ENCODE measurements at regions not wholly inside any gene's neighbourhood (a gene's known extent, or its start where the extent isn't known, plus 50 kb on each side); places are given as distances from the start of the nearest gene placed in this dataset.

DNA sequence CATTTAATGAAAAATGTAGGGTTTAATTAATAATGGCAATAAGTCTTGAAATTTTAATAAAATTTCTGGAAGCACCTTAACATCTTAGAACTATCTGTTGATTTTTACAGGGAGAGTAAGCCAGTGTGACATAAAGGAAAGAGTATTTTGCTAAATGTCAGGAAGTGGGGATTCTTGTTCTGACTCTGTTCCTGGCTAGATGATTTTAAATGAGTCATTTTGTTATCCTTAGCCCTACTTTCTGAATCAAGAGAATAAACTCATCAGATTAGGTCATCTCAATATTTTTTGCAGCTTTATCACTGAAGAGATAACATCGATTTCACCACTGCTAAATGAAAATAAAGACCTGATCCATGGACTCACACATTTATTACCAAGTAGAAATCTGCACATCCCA lies 377.5 kb upstream of the CYRIA start:
- DNase-seq = no peak
- no peak overlapping the region for H2BK120ac ChIP-seq (ENCODE audit: low read depth, low read length)
- no peak overlapping the region for H3K9ac ChIP-seq (ENCODE audit: low read length)
- H3K23ac ChIP-seq (ENCODE audit: low read length) = no peak overlapping the region
- H3K4me1 ChIP-seq (ENCODE audit: control insufficient read depth, low read depth, low read length) = no peaks in the 10 kb centered on the region
- H3K36me3 ChIP-seq (ENCODE audit: control insufficient read depth, insufficient read depth, low read length) = no peaks in the 10 kb centered on the region
- H3K79me2 ChIP-seq (ENCODE audit: control insufficient read depth, insufficient read depth, low read length) = no peaks in the 10 kb centered on the region
- H3K27me3 ChIP-seq (ENCODE audit: insufficient read depth, low read length, poor library complexity) = no peaks in the 10 kb centered on the region
- no peak overlapping the region for H3K56ac ChIP-seq (ENCODE audit: low read length)
- no peak overlapping the region for H3K4me2 ChIP-seq (ENCODE audit: low read length)
- H3K79me1 ChIP-seq (ENCODE audit: low read length) = no peaks in the 10 kb centered on the region
- no peak overlapping the region for H3K4ac ChIP-seq (ENCODE audit: low read depth, low read length)
- H4K8ac ChIP-seq (ENCODE audit: low read depth, low read length) = no peak overlapping the region
- no peak overlapping the region for H2BK15ac ChIP-seq (replicated peaks; ENCODE audit: low read depth)
- H3K4me3 ChIP-seq (ENCODE audit: low read length) = no peak overlapping the region
- H4K5ac ChIP-seq (ENCODE audit: low read length) = no peak overlapping the region
- H2AK5ac ChIP-seq (ENCODE audit: low read length) = no peak overlapping the region
- no peak overlapping the region for H2BK5ac ChIP-seq (ENCODE audit: low read length)
- WGBS (ENCODE audit: extremely low coverage, insufficient coverage, low lambda C conversion rate) = no CpG with 5 or more reads among the region's 1 CpG
- no peak overlapping the region for H3K18ac ChIP-seq (ENCODE audit: low read length)
- no peak overlapping the region for H3K27ac ChIP-seq (ENCODE audit: low read depth, low read length)

DNA sequence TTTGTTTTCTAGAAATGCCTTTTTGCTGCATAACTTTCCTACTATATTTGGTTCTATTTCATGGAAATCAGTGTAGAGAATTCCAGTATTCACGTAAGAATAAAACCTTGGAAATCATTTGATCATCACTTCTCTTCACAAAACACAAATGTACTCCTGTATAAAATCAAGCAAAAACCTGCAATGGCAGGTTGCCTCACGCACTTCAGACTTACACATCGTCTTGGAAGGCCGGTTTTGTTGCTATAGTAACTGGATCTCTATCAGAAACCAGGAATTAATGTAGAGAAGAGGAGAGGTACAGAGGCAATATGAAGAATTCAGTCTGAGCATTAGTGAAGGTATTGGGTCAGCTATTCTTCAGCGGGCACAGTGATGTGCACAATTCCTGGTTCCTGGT lies 370.7 kb upstream of the CYRIA start:
- Histone ChIP-seq H2BK5ac (ENCODE audit: low read length) (no peak overlapping the region), H3K27me3 (ENCODE audit: insufficient read depth, low read length, poor library complexity) (no peaks in the 10 kb centered on the region), H2AK5ac (ENCODE audit: low read length) (no peak overlapping the region), H3K23ac (ENCODE audit: low read length) (no peak overlapping the region), H3K79me1 (ENCODE audit: low read length) (no peaks in the 10 kb centered on the region), H3K4me2 (ENCODE audit: low read length) (no peak overlapping the region), H3K56ac (ENCODE audit: low read length) (no peak overlapping the region), H3K18ac (ENCODE audit: low read length) (no peak overlapping the region), H4K5ac (ENCODE audit: low read length) (no peak overlapping the region), H2BK15ac (replicated peaks; ENCODE audit: low read depth) (no peak overlapping the region), H3K36me3 (ENCODE audit: control insufficient read depth, insufficient read depth, low read length) (no peaks in the 10 kb centered on the region), H2BK120ac (ENCODE audit: low read depth, low read length) (no peak overlapping the region), H3K4ac (ENCODE audit: low read depth, low read length) (no peak overlapping the region), H3K9ac (ENCODE audit: low read length) (no peak overlapping the region), H4K8ac (ENCODE audit: low read depth, low read length) (no peak overlapping the region), H3K27ac (ENCODE audit: low read depth, low read length) (no peak overlapping the region), H3K4me3 (ENCODE audit: low read length) (no peak overlapping the region), H3K79me2 (ENCODE audit: control insufficient read depth, insufficient read depth, low read length) (no peaks in the 10 kb centered on the region), H3K4me1 (ENCODE audit: control insufficient read depth, low read depth, low read length) (no peaks in the 10 kb centered on the region)
- no peak for DNase-seq
- no CpG with 5 or more reads among the region's 5 CpGs for WGBS (ENCODE audit: extremely low coverage, insufficient coverage, low lambda C conversion rate)

- H3K4me2 ChIP-seq (ENCODE audit: low read length) = no peak overlapping the region
- H2AK5ac ChIP-seq (ENCODE audit: low read length) = no peak overlapping the region
- H3K4ac ChIP-seq (ENCODE audit: low read depth, low read length) = no peak overlapping the region
- no peak overlapping the region for H2BK15ac ChIP-seq (replicated peaks; ENCODE audit: low read depth)
- H3K18ac ChIP-seq (ENCODE audit: low read length) = no peak overlapping the region
- H3K79me1 ChIP-seq (ENCODE audit: low read length) = no peaks in the 10 kb centered on the region
- H3K36me3 ChIP-seq (ENCODE audit: control insufficient read depth, insufficient read depth, low read length) = no peaks in the 10 kb centered on the region
- no peak overlapping the region for H3K27ac ChIP-seq (ENCODE audit: low read depth, low read length)
- no peak overlapping the region for H2BK120ac ChIP-seq (ENCODE audit: low read depth, low read length)
- no peak overlapping the region for H3K9ac ChIP-seq (ENCODE audit: low read length)
- no peak overlapping the region for H3K23ac ChIP-seq (ENCODE audit: low read length)
- no peaks in the 10 kb centered on the region for H3K4me1 ChIP-seq (ENCODE audit: control insufficient read depth, low read depth, low read length)
- H3K56ac ChIP-seq (ENCODE audit: low read length) = no peak overlapping the region
- no peak for DNase-seq
- no peaks in the 10 kb centered on the region for H3K27me3 ChIP-seq (ENCODE audit: insufficient read depth, low read length, poor library complexity)
- no peak overlapping the region for H2BK5ac ChIP-seq (ENCODE audit: low read length)
- no peak overlapping the region for H3K4me3 ChIP-seq (ENCODE audit: low read length)
- H3K79me2 ChIP-seq (ENCODE audit: control insufficient read depth, insufficient read depth, low read length) = no peaks in the 10 kb centered on the region
- H4K5ac ChIP-seq (ENCODE audit: low read length) = no peak overlapping the region
- H4K8ac ChIP-seq (ENCODE audit: low read depth, low read length) = no peak overlapping the region
- WGBS (ENCODE audit: extremely low coverage, insufficient coverage, low lambda C conversion rate) = no CpG with 5 or more reads among the region's 1 CpG
Measured at GRCh38 chr2:17035010-17035409, 369.4 kb upstream of the CYRIA start.

DNA sequence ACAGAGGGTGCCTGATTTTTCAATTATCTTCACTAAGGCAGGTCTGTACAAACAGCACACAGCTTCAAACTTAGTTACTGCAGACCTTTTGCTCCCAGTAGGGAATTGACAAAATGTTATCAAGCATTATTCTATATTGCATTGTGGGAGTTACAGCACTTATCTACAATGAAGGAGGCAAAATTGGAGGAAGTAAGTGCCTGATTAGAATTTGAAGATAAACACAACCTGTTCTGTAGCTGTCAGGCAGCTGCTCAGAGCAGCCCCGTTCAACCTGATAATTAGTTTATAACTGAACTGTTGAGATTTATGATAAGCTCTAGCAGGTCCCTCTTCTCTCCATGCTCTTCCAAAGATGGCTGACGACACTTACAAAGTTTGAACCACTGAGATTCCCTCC lies 364.4 kb upstream of the CYRIA start:
- no peaks in the 10 kb centered on the region for H3K4me1 ChIP-seq (ENCODE audit: control insufficient read depth, low read depth, low read length)
- H3K18ac ChIP-seq (ENCODE audit: low read length) = no peak overlapping the region
- H2BK15ac ChIP-seq (replicated peaks; ENCODE audit: low read depth) = no peak overlapping the region
- no peak overlapping the region for H3K23ac ChIP-seq (ENCODE audit: low read length)
- peak; percentile 75 for DNase-seq
- H3K4me3 ChIP-seq (ENCODE audit: low read length) = no peak overlapping the region
- no peak overlapping the region for H3K4me2 ChIP-seq (ENCODE audit: low read length)
- no peak overlapping the region for H4K8ac ChIP-seq (ENCODE audit: low read depth, low read length)
- no peak overlapping the region for H2BK120ac ChIP-seq (ENCODE audit: low read depth, low read length)
- H4K5ac ChIP-seq (ENCODE audit: low read length) = no peak overlapping the region
- H3K9ac ChIP-seq (ENCODE audit: low read length) = no peak overlapping the region
- H3K79me2 ChIP-seq (ENCODE audit: control insufficient read depth, insufficient read depth, low read length) = no peaks in the 10 kb centered on the region
- WGBS (ENCODE audit: extremely low coverage, insufficient coverage, low lambda C conversion rate) = no CpG with 5 or more reads among the region's 2 CpGs
- no peak overlapping the region for H2BK5ac ChIP-seq (ENCODE audit: low read length)
- no peak overlapping the region for H3K56ac ChIP-seq (ENCODE audit: low read length)
- no peaks in the 10 kb centered on the region for H3K79me1 ChIP-seq (ENCODE audit: low read length)
- H2AK5ac ChIP-seq (ENCODE audit: low read length) = no peak overlapping the region
- H3K27ac ChIP-seq (ENCODE audit: low read depth, low read length) = no peak overlapping the region
- H3K27me3 ChIP-seq (ENCODE audit: insufficient read depth, low read length, poor library complexity) = no peaks in the 10 kb centered on the region
- H3K36me3 ChIP-seq (ENCODE audit: control insufficient read depth, insufficient read depth, low read length) = no peaks in the 10 kb centered on the region
- no peak overlapping the region for H3K4ac ChIP-seq (ENCODE audit: low read depth, low read length)

GRCh38 chr2:17012297-17012696 lies 346.7 kb upstream of the CYRIA start:
- no peak overlapping the region for H3K4me2 ChIP-seq (ENCODE audit: low read length)
- no peak for DNase-seq
- no CpG with 5 or more reads among the region's 3 CpGs for WGBS (ENCODE audit: extremely low coverage, insufficient coverage, low lambda C conversion rate)
- H2BK5ac ChIP-seq (ENCODE audit: low read length) = no peak overlapping the region
- H4K8ac ChIP-seq (ENCODE audit: low read depth, low read length) = no peak overlapping the region
- H3K79me1 ChIP-seq (ENCODE audit: low read length) = no peaks in the 10 kb centered on the region
- no peaks in the 10 kb centered on the region for H3K79me2 ChIP-seq (ENCODE audit: control insufficient read depth, insufficient read depth, low read length)
- no peak overlapping the region for H2AK5ac ChIP-seq (ENCODE audit: low read length)
- no peaks in the 10 kb centered on the region for H3K36me3 ChIP-seq (ENCODE audit: control insufficient read depth, insufficient read depth, low read length)
- H3K4me3 ChIP-seq (ENCODE audit: low read length) = no peak overlapping the region
- no peak overlapping the region for H3K23ac ChIP-seq (ENCODE audit: low read length)
- H2BK120ac ChIP-seq (ENCODE audit: low read depth, low read length) = no peak overlapping the region
- H3K4ac ChIP-seq (ENCODE audit: low read depth, low read length) = no peak overlapping the region
- H4K5ac ChIP-seq (ENCODE audit: low read length) = no peak overlapping the region
- H3K9ac ChIP-seq (ENCODE audit: low read length) = no peak overlapping the region
- H3K27me3 ChIP-seq (ENCODE audit: insufficient read depth, low read length, poor library complexity) = no peaks in the 10 kb centered on the region
- H3K18ac ChIP-seq (ENCODE audit: low read length) = no peak overlapping the region
- H3K27ac ChIP-seq (ENCODE audit: low read depth, low read length) = no peak overlapping the region
- H3K56ac ChIP-seq (ENCODE audit: low read length) = no peak overlapping the region
- no peak overlapping the region for H2BK15ac ChIP-seq (replicated peaks; ENCODE audit: low read depth)
- no peaks in the 10 kb centered on the region for H3K4me1 ChIP-seq (ENCODE audit: control insufficient read depth, low read depth, low read length)

DNA sequence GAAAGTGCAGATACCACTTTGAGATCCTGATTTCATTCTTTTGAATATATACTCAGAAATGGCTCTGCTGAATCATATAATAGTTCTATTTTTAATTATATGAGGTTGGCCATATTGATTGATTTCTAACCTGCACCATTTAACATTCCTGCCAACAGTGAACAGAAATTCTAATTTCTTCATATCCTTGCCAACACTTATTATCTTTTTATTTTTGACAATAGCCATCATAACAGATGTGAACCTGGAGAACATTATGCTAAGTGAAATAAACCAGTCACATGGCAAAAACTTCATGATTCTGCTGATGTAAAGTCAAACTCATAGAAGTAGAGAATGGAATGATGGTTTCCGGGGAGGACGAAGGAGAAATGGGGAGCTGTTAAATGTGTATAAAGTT lies 344.5 kb upstream of the CYRIA start:
- Histone ChIP-seq H3K36me3 (ENCODE audit: control insufficient read depth, insufficient read depth, low read length) (no peaks in the 10 kb centered on the region), H3K4me1 (ENCODE audit: control insufficient read depth, low read depth, low read length) (no peaks in the 10 kb centered on the region), H3K4ac (ENCODE audit: low read depth, low read length) (no peak overlapping the region), H2AK5ac (ENCODE audit: low read length) (no peak overlapping the region), H2BK5ac (ENCODE audit: low read length) (no peak overlapping the region), H3K79me2 (ENCODE audit: control insufficient read depth, insufficient read depth, low read length) (no peaks in the 10 kb centered on the region), H2BK120ac (ENCODE audit: low read depth, low read length) (no peak overlapping the region), H3K27me3 (ENCODE audit: insufficient read depth, low read length, poor library complexity) (no peaks in the 10 kb centered on the region), H2BK15ac (replicated peaks; ENCODE audit: low read depth) (no peak overlapping the region), H3K79me1 (ENCODE audit: low read length) (no peaks in the 10 kb centered on the region), H3K4me3 (ENCODE audit: low read length) (no peak overlapping the region), H3K27ac (ENCODE audit: low read depth, low read length) (no peak overlapping the region), H4K8ac (ENCODE audit: low read depth, low read length) (no peak overlapping the region), H4K5ac (ENCODE audit: low read length) (no peak overlapping the region), H3K9ac (ENCODE audit: low read length) (no peak overlapping the region), H3K18ac (ENCODE audit: low read length) (no peak overlapping the region), H3K4me2 (ENCODE audit: low read length) (no peak overlapping the region), H3K23ac (ENCODE audit: low read length) (no peak overlapping the region), H3K56ac (ENCODE audit: low read length) (no peak overlapping the region)
- WGBS (ENCODE audit: extremely low coverage, insufficient coverage, low lambda C conversion rate) = no CpG with 5 or more reads among the region's 2 CpGs
- no peak for DNase-seq

Data from mesendoderm (in vitro differentiated cells).